HG03159 (cell line): ENCODE measurements at regions not wholly inside any gene's neighbourhood (a gene's known extent, or its start where the extent isn't known, plus 50 kb on each side); places are given as distances from the start of the nearest gene placed in this dataset.
"Not testable (repeated sequence)": the region's sequence is repeated elsewhere in the genome, so short reads cannot be mapped to it uniquely, and the experiment has no call there.

Experiments
- ATAC-seq: cut with Tn5 transposase; IDR thresholded peaks from one replicate; pipeline ENCODE4 v1.9.1; 2021; ENCODE audit warnings: mild to moderate bottlenecking, moderate library complexity; ENCODE audit not compliant: unreplicated experiment

- ATAC-seq, result no peak
Observed at GRCh38 chr21:21845901-21846300, 847.7 kb downstream of the NCAM2 start.

- ATAC-seq, result no peak
Observed at GRCh38 chr21:21851205-21851604, 853.0 kb downstream of the NCAM2 start.

- ATAC-seq, result no peak
Observed at GRCh38 chr21:21851657-21852056, 853.4 kb downstream of the NCAM2 start.

DNA sequence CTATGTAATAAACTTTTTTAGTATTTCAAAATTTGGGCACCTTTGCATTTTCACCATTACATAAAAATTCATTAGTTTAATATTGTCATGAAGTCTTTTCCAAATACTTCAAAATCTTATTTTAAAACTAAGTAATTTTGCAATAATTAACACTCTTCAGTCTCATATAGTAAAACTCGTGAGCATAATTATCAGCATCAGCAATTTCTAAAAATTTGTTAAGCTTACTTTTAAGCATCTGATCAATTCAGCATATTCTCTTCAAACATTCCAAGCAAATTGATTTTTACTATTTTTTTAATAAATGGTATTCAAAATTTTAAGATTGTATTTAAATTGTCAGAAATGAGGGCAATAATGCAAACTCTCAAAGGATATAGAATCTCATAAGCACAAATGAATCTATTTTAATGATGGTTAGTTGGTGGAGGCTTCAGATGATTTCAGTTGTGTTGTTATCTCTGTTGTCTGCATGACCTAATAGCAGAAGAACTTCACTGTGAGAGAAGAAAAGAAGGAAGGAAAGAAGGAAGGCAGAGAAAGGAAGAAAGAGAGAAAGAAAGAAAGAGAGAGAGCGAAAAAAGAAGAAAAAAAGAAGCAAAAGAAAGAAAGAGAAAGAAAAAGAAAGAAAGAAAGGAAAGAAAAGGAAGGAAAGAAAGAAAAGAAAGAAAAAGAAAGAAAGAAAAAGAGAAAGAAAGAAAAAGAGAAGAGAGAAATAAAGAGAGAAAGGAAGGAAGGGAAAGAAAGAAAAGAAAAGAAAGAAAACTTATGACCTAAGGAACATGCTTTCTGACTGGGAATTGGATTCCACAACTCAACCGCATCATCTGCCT, 860.5 kb downstream of the NCAM2 start:
- ATAC-seq, result no peak

GRCh38 chr21:21860888-21861287, 862.7 kb downstream of the NCAM2 start:
- ATAC-seq, result no peak

DNA sequence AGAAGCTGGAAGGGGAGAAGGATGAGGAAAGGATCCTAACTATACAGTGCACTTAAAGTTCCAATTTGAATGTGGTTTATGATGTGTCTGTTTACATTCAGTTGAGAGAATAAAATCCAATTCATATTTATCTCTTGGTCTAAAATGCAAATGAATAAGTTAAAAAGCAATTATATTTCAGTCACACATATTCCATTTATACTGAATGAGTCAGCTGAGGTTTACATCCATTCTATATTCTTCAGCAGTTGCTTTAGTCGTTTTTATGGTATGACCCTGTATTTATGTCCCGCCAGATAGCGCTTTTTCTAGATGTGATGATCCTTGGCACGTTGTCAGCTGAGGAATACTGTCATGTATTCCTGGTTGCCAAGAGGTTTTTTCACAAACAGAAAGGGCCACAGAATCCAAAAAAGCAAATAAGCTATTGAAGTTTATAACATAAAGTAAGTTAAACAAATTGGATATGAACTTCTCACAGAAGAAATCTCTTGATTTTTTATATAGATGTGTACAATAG, 866.2 kb downstream of the NCAM2 start:
- ATAC-seq, result no peak

DNA sequence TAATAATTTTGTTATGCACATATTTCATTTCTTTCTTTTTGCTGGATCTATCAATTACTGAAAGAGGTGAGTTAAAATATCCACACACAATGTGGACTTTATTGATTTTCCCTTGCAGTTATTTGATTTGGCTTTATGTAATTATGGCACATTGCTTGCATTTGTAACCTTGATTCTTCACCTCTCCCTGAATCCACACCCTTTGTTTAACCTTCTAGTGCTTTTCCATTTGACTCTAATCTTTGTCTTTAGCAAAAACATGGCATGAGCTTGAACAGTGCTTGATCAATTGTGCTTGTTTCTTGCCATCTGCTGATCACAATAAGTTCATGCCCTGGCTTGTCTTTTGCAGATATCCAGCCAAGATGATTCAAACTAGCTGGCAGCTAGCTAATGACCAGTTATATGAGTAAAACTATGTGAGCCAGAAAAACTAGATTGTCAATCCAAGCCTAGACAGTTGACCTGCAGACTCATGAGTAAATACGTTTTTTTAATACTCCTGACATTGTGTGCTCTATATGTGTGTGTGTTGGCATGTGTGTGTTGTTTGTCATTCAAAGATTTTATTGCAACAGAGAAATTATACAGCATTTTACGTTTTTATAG, 899.2 kb downstream of the NCAM2 start:
- ATAC-seq, result no peak

GRCh38 chr21:21898801-21899200, 900.6 kb downstream of the NCAM2 start:
- ATAC-seq, result no peak

DNA sequence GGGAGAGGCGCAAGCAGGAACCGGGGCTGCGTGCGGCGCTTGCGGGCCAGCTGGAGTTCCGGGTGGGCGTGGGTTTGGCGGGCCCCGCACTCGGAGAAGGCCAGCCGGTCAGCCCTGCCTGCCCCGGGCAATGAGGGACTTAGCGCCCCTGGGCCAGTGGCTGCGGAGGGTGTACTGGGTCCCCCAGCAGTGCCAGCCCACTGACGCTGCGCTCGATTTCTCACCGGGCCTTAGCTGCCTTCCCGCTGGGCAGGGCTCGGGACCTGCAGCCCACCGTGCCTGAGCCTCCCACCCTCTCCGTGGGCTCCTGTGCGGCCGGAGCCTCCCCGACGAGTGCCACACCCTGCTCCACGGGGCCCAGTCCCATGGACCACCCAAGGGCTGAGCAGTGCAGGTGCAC, 904.2 kb downstream of the NCAM2 start:
- not testable (repeated sequence) for ATAC-seq

- no peak for ATAC-seq
Observed at GRCh38 chr21:21907271-21907670, 909.1 kb downstream of the NCAM2 start.

DNA sequence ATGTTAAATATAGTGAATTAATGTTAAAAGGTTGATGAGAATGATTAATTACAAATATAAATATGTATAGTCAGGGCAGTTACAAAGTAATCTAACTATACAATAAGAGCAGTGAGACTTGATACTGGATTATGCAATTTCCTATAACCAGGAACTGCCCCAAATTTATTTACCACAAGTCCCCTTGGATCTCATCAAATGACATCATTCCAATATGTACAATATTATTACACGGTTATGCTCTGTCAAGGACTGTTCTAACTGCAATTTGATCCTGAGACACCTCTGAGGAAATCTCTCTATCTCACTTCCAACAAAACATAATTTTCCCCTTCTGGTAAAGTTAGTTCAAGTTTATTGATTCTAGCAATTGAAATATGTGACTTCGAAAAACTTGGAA, 917.6 kb downstream of the NCAM2 start:
- ATAC-seq, result no peak

DNA sequence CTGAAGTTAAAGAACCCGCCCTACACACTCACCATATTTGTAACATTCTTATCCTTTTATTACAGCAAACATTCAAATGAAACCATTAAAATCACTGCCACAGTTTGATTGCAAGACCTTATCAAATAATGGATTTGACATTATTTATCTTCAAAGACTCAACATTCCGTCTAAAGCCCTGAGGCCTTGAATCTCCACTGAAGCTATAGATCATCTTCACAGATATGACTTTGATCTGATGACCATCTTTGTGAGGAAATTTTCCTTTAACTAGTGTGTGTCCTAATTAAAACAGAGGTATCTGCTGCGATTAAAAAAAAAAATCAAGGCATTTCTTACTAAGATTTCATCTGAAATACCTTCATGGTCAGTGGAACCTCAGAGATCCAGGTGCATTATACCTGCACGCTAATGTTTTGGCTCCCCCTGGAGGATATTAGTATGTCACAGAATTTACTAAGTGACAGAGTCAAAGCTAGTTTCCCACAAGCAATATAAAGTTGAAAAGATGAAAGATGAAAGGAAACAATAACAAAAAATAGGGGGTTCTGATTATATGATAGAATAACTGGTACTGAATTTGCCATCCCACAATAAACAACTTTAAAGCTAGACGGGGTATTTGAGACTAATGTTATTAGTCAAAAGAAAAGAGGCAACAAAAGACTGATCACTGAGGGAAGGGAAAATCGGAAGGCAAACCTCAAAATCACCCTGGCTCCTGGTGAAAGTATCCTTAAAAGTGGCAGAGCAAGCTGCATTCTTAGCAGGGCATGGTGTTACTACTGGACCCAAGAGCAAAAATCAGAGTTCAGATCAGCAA, 923.4 kb downstream of the NCAM2 start:
- no peak for ATAC-seq

DNA sequence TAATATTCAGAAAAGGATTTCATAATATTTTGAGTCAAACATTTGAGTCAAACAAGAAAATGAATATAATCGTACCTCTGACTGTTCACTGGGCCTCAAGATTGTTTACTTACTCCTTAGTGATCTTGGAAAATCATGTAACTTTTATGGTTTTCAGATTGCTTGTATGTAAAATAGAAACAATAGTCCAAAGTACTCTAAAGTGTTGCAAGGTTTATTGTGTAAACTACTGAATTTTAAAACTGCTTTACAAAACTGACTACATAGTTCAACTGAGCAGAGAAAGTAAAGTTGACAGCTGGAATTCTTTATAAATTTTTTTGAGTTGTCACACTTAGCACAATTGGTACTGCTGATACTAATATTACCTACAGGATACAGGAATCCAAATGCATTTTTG, 931.0 kb downstream of the NCAM2 start:
- ATAC-seq, result no peak

DNA sequence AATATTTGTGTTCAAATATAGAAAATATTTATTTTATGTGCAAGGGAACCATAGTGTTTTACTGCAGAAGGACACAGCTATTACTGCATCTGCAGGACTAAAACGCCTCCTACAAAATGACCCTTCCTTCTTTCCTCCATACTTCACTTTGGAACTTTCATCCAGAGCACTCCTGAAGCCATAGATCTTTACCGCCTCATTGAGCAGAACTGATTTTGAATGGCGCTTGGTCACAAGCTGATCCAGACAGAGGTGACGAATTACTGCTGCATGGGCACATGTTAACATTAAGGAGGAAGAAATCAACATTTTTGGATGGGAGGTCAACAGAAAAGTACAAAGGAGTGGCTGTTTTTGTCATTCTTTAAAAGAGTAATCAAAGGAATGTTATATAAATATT, 931.6 kb downstream of the NCAM2 start:
- ATAC-seq, result no peak

- ATAC-seq, result no peak
Observed at GRCh38 chr21:21952566-21952965, 954.4 kb downstream of the NCAM2 start.

- ATAC-seq, result no peak
Observed at GRCh38 chr21:21955204-21955603, 957.0 kb downstream of the NCAM2 start.

DNA sequence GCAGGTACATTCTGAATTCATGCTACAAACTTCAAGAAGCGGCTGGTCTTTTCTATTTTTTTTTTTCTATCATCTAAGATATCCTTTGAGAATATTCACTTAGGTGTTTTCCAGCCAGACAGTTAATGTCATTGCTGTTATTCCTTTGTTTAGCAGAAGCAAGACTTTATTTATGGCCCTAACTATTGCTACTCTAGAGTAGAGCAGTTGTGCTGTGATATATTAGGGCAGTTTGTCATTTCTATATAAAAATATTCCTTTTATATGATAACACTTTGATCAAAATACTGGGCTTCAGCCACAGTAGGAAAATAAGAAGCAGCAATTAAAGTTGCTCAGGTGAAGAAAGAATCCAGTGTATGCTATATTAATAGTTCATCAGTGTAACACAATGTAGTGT, 959.3 kb downstream of the NCAM2 start:
- ATAC-seq, result no peak

DNA sequence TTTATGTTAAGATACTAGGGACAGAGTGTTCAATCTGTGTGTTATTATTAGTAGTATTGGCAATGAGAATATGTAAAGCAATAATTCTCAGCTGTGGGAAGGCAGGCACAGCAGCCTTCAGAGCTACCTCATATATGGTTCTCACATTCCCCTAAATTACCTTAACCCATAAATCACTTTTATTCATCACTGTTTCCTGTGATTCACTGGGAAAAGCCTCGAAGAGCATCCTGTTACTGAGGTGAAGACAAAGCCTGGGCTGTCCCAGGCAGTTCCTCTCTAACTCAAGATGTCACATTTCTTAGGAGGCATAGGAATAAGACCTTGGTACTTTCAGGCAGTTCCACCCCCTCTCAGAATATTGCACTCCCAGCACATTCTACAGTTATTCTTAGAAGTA, 965.7 kb downstream of the NCAM2 start:
- no peak for ATAC-seq

DNA sequence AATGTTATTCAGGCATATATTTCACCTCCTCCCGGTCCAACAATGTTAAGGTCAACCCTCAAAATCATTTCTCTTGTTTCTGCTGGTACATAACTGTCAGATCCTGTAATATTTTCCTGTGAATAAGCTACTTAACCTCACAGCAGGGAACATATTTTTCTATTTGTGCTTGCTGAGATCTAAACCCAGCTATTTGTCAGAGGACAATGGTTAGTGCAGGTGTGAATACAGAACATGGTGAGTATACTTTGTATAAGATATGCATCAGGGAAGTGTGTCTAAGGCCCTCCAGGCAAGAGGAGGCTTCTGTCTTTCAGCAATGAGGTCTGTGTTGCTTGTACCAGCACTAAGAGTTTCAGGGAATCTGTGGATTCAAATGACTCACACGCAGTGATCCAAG, 970.6 kb downstream of the NCAM2 start:
- no peak for ATAC-seq

DNA sequence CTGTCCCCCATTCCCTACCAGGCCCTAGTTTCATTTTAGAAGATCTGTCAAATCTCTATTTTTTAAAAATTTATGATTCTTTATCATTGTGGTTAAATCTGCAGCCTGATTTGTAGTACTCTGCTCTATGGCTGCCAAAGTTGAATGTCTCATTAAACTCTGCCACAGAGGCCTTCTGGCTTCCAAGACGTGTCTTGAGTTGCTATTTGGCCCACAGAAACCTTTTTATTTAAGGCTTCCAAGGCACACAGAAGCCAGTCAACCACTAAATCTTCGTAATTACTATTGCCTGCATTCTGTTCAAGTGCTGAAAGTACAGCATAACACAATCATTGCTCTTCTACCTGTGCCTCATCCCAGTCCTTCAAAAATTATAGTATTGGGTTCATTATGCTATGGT, 971.0 kb downstream of the NCAM2 start:
- ATAC-seq, result no peak

DNA sequence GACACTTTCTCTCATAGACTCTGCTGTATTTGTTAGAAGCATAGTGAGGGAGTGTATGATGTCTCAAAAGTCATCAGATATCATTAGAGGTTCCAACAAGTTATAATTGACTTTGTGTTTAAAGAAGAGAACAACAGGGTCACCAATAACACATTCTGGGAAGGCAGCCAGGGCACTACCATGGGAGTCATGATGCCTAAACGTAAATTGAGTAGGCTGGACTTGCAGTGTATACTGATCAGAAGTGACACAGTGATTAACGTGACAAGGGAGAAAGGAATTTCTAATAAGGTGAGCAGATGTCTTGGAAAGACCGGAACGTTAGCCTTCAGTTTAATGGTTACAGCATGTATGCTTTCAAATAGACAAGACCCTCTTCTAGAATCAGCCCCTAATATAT, 973.2 kb downstream of the NCAM2 start:
- ATAC-seq, result no peak

DNA sequence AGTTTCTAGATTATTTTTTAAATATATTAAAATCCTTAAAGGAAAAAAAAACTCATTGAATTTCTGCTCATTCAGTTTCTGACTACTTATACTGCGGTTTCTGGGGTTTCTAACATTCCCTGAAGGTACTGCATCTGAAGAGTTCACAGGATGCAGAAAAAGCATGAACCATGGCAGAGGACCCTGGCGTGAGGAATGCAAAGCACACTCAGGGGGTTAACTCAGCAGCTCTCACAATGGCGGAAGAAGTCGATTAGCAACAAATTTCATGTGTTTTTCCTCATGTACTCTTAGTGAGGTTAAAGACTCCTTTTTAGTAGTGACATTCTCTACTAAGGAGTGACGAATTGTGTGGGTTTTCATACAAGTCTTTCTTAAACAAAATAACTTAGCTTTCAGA, 975.6 kb downstream of the NCAM2 start:
- ATAC-seq, result no peak
